SK-N-MC (cell line): ENCODE measurements at regions not wholly inside any gene's neighbourhood (a gene's known extent, or its start where the extent isn't known, plus 50 kb on each side); places are given as distances from the start of the nearest gene placed in this dataset.

Experiments used
- EZH2 ChIP-seq: fragments of 200-600 bp; sonication (generic); IDR thresholded peaks from one replicate; pipeline ENCODE4 v1.6.1; 2017; ENCODE audit warnings: antibody characterized with exemption
- FOXP2 ChIP-seq: optimal IDR thresholded peaks from 2 replicates; pipeline ENCODE3; 2011; ENCODE audit warnings: mild to moderate bottlenecking, moderate library complexity; ENCODE audit not compliant: insufficient read depth; ENCODE audit errors: extremely low read length, control extremely low read depth
- POLR2AphosphoS5 ChIP-seq: IDR thresholded peaks from 2 replicates; pipeline ENCODE4 v1.6.1; 2012; ENCODE audit warnings: mild to moderate bottlenecking, low read depth, low read length, borderline replicate concordance

- no peak for TF ChIP-seq EZH2
- TF ChIP-seq POLR2AphosphoS5: no peak
- TF ChIP-seq FOXP2: no peak
These were observed 1802.2 kb upstream of the ACO1 start for GRCh38 chr9:30582240-30582639.
